ENCODE measurements at regions not wholly inside any gene's neighbourhood (a gene's known extent, or its start where the extent isn't known, plus 50 kb on each side); places are given as distances from the start of the nearest gene placed in this dataset.

- TF ChIP-seq, protein P1, sequence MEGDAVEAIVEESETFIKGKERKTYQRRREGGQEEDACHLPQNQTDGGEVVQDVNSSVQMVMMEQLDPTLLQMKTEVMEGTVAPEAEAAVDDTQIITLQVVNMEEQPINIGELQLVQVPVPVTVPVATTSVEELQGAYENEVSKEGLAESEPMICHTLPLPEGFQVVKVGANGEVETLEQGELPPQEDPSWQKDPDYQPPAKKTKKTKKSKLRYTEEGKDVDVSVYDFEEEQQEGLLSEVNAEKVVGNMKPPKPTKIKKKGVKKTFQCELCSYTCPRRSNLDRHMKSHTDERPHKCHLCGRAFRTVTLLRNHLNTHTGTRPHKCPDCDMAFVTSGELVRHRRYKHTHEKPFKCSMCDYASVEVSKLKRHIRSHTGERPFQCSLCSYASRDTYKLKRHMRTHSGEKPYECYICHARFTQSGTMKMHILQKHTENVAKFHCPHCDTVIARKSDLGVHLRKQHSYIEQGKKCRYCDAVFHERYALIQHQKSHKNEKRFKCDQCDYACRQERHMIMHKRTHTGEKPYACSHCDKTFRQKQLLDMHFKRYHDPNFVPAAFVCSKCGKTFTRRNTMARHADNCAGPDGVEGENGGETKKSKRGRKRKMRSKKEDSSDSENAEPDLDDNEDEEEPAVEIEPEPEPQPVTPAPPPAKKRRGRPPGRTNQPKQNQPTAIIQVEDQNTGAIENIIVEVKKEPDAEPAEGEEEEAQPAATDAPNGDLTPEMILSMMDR (IDR thresholded peaks at IDR 0.05): no peak
- TF ChIP-seq POLR2AphosphoS5 (IDR thresholded peaks at IDR 0.05): no peak
- TF ChIP-seq POLR2A (IDR thresholded peaks at IDR 0.05): no peak
These were observed 277.5 kb upstream of the TBX3 start for GRCh38 chr12:114961491-114961890.
